ENCODE measurements at regions not wholly inside any gene's neighbourhood (a gene's known extent, or its start where the extent isn't known, plus 50 kb on each side); places are given as distances from the start of the nearest gene placed in this dataset.

DNA sequence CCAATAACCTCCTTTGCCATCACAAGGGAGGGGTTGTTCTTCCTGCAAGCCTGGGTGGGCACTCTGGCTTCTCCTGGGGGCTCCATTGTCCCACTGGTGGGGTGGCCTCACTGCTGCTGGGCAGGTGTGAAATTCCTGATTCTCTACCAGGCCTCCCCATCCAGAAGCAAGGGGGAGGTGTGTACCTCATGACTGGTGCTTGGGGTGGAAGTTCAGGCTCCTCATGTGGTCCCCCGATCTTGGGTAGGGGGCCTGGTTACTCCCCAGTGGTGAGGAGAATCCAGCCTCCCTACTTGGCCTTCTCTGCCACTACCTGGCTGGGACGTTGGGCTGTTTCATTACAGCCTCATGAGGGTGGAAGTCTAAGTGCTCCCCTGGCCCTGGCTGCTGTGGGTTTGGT lies 433.9 kb downstream of the IRX2 start:
- H3K4me3 Mint-ChIP-seq (ENCODE audit: unreplicated experiment) = no peak overlapping the region
- no peaks in the 10 kb centered on the region for H3K9me3 Mint-ChIP-seq (ENCODE audit: unreplicated experiment)
- H3K27me3 Mint-ChIP-seq (ENCODE audit: unreplicated experiment) = no peaks in the 10 kb centered on the region
- H3K4me1 Mint-ChIP-seq (ENCODE audit: low read depth, unreplicated experiment) = no peaks in the 10 kb centered on the region
- TF ChIP-seq CTCF (IDR thresholded peaks at IDR 0.05; ENCODE audit: partially characterized antibody, unreplicated experiment) = no peak
- H3K27ac Mint-ChIP-seq (ENCODE audit: unreplicated experiment) = no peak overlapping the region
- DNase-seq = no peak
- H3K36me3 Mint-ChIP-seq (ENCODE audit: unreplicated experiment) = no peaks in the 10 kb centered on the region

GRCh38 chr5:2311851-2312250 lies 429.1 kb upstream of the IRX4 start:
- Mint-ChIP-seq H3K4me3 (ENCODE audit: unreplicated experiment) (no peak overlapping the region), H3K36me3 (ENCODE audit: unreplicated experiment) (no peaks in the 10 kb centered on the region), H3K9me3 (ENCODE audit: unreplicated experiment) (peaks cover 2% of the 10 kb centered on the region), H3K27me3 (ENCODE audit: unreplicated experiment) (peaks cover 2% of the 10 kb centered on the region), H3K4me1 (ENCODE audit: low read depth, unreplicated experiment) (no peaks in the 10 kb centered on the region), H3K27ac (ENCODE audit: unreplicated experiment) (no peak overlapping the region)
- DNase-seq = no peak
- TF ChIP-seq CTCF (IDR thresholded peaks at IDR 0.05; ENCODE audit: partially characterized antibody, unreplicated experiment) = no peak

- DNase-seq = no peak
- TF ChIP-seq CTCF (IDR thresholded peaks at IDR 0.05; ENCODE audit: partially characterized antibody, unreplicated experiment) = no peak
- no peaks in the 10 kb centered on the region for H3K4me1 Mint-ChIP-seq (ENCODE audit: low read depth, unreplicated experiment)
- H3K27me3 Mint-ChIP-seq (ENCODE audit: unreplicated experiment) = peaks cover 2% of the 10 kb centered on the region
- no peaks in the 10 kb centered on the region for H3K36me3 Mint-ChIP-seq (ENCODE audit: unreplicated experiment)
- H3K27ac Mint-ChIP-seq (ENCODE audit: unreplicated experiment) = no peak overlapping the region
- no peak overlapping the region for H3K4me3 Mint-ChIP-seq (ENCODE audit: unreplicated experiment)
- H3K9me3 Mint-ChIP-seq (ENCODE audit: unreplicated experiment) = peaks cover 2% of the 10 kb centered on the region
These were observed 428.2 kb upstream of the IRX4 start for GRCh38 chr5:2310946-2311345.

DNA sequence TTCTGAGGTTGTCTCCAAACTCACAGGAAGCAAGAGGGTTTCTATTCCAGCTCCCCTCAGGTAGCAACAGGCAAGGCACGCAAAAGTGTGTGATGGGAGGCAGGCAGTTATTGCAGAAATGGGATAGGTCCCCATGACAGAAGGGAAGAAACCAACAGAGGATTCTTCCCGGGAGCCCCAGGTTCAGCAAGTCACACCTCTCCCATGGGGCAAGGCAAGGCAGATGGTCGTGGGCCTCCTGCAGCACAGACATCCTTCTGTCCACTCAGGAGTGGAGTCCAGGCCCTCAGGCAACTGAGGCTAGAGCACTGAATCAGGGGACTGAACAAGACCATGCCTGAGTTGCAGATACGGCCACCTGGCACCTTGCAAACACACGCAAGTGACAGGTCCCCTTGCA lies 424.9 kb upstream of the IRX4 start:
- peaks cover 2% of the 10 kb centered on the region for H3K27me3 Mint-ChIP-seq (ENCODE audit: unreplicated experiment)
- DNase-seq = no peak

DNA sequence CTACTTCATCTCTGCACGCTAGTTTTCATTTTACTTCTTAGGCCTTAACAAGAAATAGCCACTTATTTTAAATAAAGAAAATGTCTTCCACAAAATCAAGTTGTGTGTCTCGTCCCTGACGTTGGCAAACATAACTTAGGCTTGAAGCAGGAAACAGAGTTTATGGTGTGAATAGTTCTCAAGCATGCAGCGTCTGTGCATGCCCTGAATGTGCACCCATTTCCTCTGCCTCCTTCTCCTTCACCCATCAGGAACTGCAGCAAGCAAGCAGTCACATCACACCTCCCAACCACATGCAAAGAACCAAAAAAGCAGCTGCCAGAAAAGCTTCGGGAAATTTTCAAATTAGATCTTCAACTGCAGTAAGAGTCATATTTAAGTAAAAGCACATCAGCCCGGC lies 424.0 kb upstream of the IRX4 start:
- peaks cover 6% of the 10 kb centered on the region for H3K27me3 Mint-ChIP-seq (ENCODE audit: unreplicated experiment)
- peaks cover 23% of the 10 kb centered on the region for H3K4me1 Mint-ChIP-seq (ENCODE audit: low read depth, unreplicated experiment)
- H3K27ac Mint-ChIP-seq (ENCODE audit: unreplicated experiment) = no peak overlapping the region
- no peaks in the 10 kb centered on the region for H3K36me3 Mint-ChIP-seq (ENCODE audit: unreplicated experiment)
- H3K4me3 Mint-ChIP-seq (ENCODE audit: unreplicated experiment) = no peak overlapping the region
- no peak for TF ChIP-seq CTCF (IDR thresholded peaks at IDR 0.05; ENCODE audit: partially characterized antibody, unreplicated experiment)
- DNase-seq = no peak
- no peaks in the 10 kb centered on the region for H3K9me3 Mint-ChIP-seq (ENCODE audit: unreplicated experiment)

More for the DNA sequence above, 424.9 kb upstream of the IRX4 start:
- H3K27ac Mint-ChIP-seq (ENCODE audit: unreplicated experiment) = no peak overlapping the region
- peaks cover 19% of the 10 kb centered on the region for H3K4me1 Mint-ChIP-seq (ENCODE audit: low read depth, unreplicated experiment)
- TF ChIP-seq CTCF (IDR thresholded peaks at IDR 0.05; ENCODE audit: partially characterized antibody, unreplicated experiment) = no peak
- peaks cover 2% of the 10 kb centered on the region for H3K9me3 Mint-ChIP-seq (ENCODE audit: unreplicated experiment)
- no peaks in the 10 kb centered on the region for H3K36me3 Mint-ChIP-seq (ENCODE audit: unreplicated experiment)
- no peak overlapping the region for H3K4me3 Mint-ChIP-seq (ENCODE audit: unreplicated experiment)

Measured in glutamatergic neuron (in vitro differentiated cells).